GDM1 (cell line): ENCODE measurements at regions not wholly inside any gene's neighbourhood (a gene's known extent, or its start where the extent isn't known, plus 50 kb on each side); places are given as distances from the start of the nearest gene placed in this dataset.

Experiments used
- DNase-seq: peaks from one replicate; lab custom pipeline; 2025; lab: John Stamatoyannopoulos, UW

DNA sequence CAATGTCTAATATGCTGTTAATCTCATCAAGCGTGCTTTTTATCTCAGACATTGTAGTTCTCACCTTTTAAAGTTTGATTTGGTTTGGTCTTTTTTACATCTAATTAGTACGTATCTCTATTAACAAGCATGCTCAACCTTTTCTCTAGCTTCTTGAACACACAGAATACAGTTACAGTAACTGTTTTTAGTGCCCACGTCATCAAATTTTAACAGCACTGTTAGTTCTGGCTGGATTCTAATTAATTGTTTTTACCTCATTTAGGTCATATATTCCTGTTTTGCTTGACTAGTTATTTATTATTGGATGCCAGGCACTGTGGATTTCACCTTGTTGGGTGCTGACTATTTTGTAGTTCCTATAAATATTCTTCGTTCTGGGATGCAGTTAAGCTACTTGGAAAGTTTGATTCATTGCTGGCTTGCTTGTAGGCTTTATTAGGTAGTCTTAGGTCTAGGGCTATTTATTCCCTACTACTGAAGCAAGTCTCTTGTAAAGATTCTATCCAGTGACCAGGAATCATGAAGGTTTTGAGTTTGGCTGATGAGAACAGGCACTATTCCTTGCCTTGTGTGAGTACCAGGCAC lies 263.0 kb downstream of the ETAA1 start:
- no peak for DNase-seq

GRCh38 chr2:67660871-67661270 lies 263.7 kb downstream of the ETAA1 start:
- DNase-seq, result no peak

DNA sequence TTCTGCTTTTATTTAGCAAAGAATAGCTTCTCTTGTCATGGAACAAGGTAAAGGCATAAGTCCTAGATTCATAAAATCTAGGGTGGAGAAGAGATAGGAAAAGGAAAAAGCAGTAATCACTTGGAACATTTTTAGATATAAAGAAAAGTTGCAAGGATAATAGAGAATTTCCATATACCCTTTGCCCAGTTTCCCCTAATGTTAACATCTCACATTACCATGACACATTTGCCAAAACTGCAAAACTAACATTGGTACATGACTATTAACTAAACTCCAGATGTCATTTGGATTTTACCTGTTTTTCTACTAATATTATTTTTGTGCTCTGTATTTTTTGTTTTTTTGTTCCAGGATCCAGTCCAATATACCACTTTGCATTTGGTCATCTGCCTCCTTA lies 265.1 kb downstream of the ETAA1 start:
- no peak for DNase-seq

DNA sequence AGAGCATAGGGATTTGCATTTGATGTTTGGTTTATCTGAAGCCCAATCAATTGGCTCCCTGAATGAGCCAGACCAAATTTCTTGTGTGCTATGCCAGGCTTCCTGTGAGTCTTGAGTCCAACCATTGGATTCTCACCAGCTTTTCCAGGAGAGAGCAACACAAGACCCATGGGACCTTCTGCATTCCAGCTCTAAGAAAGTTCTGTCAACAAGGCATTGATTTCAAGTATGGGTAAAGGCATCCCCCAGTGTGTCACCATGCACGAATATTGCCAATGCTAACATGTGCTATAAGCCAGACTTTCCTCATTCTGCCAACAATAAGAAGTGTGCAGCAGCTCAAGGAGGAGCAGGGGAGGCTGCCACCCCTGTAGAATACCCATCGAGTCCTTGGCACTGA lies 266.6 kb downstream of the ETAA1 start:
- no peak for DNase-seq

DNA sequence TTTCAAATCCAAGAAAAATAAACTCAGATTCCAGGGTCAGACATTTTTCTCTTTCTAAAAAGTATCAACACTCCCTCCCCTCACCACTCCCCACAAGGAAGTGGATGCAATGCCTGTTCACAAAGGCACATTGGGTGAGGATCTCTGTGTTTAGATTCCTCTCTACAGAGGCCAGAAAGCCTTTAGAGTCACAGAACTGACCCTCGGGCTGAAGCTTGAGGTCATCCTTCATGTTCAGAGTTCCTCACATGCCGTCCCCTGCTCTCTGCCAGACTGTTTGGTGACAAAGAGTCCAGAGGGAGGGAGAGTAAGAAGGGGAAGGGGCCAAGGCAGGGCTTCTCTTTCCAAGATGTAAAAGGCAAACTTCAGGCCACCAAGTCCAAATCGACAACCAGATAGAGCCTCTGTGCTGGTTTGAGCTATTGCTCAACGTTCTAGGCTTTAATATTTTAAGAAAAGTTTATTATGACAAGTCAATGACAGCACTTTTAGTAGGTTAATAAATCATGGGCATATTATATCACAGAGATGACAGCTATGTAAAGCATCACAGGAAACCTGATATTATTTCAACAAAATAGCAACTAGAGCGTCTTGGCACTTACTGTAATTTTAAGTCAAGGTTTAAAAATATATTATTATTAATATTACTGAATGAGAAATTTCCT lies 269.4 kb downstream of the ETAA1 start:
- no peak for DNase-seq

DNA sequence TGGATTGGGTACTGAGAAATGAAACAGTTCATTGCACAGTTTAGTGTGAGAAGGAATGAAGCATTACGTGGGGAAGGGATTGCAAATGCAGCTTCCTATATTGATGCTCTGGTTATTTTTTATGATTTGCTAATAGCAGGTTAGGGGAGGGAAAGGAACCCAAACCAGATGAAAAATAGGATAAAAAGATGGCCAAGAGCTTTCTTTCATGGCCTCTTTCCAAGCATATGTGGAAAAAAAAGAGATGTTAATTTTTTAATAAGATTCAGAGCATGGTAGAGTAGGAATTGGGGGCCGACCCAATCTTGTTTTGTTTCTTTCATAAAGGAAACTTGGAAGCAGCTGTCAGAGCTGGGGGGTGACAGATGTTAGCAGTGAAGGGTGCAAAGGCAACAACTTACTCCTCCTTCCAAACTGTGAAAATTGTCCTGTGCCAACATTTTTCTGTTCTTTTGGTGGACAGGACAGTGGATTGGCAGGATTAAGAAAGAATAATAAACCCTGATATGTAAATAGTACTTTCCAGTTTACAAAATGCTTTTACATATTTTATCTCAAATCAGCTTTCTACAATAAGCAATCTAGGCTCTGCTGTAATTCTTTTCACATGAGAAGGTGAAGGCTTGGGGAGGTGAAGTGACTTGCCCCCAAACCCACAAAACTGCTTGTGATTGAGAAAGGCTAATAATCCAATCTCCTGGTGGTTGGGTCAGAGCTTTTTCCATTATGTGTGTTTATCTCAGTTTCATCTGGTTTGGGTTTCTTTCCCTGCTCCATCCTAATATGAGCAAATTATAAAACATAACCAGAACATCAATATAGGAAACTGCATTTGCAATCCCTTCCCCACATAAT lies 270.1 kb downstream of the ETAA1 start:
- no peak for DNase-seq

DNA sequence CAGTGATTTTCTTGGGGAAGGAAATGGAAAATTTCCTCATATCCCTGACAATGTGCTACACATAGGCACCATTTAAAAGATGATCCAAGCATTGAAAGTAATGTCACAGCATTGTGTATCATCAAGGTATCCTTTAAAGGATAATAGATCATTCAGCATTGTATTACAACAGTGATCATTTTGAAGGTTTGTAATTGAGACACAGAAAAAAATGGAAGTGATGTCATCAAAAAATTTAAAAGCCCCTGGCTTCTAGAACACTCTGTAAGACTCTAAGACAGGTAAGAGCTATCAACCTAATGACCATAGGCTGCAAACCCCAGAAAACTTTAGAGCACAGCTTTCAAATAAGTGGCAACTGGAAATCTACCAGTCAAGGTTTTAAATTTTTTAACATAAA lies 271.4 kb downstream of the ETAA1 start:
- no peak for DNase-seq

- no peak for DNase-seq
These were observed 272.0 kb downstream of the ETAA1 start for GRCh38 chr2:67669168-67669567.

GRCh38 chr2:67669766-67670165 lies 272.6 kb downstream of the ETAA1 start:
- DNase-seq, result no peak

DNA sequence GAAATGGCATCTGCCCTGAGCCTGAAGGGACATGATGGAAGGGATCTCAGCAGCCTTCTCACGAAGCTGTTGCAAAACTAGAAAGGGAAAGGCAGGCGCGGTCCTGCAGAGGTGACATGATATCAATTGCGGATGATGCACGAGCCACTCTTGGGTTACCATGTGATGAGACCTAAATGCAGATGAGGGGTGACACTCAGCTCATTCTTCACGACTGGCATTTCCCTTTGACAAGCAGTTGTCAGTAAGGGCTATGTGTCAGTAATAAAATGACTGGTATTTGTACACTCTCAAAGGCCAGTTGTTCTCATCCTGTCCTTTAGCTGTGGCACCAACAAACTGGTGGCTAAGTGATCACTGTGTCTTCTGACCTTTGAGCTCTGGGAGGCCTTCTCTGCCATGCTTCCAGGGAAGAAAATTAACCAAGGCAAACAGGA lies 273.6 kb downstream of the ETAA1 start:
- DNase-seq, result no peak

DNA sequence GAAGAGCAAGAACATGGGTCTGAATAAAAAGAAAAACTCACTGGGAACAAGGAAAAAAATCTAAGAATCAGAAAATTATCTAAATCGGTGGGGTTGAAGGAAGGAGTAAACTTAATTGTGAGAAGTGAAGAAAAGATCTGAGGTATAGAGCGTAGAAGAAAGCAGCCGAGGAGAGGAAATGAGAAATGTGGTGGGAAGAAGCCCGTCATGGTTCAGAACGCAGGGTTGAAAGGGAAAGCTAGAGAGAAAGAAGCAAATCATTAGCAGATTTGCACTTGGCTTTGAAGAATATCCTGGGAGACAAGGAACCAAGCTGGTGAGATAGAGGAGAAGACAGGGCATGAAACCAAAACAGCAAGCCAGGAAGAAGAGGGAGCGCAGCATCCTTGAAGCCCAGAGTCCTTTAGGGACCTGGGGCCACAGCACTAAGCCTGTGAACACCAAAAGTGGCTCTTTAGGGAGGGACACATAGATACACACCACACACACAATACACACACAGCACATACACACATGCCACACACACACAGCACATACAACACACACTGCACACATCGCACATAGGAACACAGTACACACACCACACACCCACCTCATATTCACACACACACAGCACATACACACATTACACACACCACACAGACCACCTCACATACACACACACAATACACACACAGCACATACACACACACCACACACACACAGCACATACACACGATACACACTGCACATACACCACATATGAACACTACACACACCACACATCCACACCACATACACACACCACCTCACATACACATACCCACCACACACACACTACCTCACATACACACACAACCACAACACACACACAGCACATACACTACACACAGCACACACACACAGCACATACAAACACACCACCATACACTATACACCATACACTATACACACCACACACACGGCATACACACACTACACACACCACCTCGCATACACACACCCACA lies 274.6 kb downstream of the ETAA1 start:
- DNase-seq, result no peak

DNA sequence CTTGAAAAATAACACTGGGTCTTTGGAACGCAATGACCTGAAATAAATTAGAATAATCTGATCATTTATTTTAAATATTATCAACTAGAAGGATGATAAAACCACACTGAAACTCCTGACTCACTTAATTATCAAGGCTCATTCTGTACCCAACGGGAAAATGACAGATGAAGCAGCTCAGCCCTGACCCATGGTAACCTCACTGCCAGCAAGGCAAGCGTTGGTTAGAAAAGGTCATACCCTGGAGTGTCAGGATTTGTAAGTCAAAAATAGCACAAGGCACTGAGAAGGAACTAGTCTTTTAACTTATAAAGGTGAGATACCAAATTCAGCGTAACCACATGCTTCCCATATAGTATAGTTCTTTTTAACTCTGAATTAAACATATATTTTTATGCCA lies 277.5 kb downstream of the ETAA1 start:
- no peak for DNase-seq

GRCh38 chr2:67684991-67685390 lies 287.9 kb downstream of the ETAA1 start:
- DNase-seq, result no peak

DNA sequence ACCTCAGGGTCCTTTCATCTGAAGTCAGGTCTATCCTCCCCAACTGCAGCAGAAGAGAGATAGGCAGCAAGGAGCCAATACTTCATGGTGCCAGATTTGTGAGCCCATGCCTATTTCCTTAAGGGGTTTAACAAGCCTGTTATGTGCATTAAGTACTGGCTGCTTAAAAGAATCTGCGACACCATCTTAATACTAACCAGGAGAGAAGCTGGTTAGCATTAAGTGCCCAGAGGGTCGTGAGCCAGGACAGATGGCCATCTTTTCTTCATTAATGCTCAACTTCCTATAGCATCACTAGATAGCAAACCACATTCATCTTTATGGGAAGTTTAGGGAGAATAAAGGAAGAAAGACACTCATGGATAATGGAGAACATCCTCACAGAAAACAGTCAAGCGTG lies 289.1 kb downstream of the ETAA1 start:
- no peak for DNase-seq

DNA sequence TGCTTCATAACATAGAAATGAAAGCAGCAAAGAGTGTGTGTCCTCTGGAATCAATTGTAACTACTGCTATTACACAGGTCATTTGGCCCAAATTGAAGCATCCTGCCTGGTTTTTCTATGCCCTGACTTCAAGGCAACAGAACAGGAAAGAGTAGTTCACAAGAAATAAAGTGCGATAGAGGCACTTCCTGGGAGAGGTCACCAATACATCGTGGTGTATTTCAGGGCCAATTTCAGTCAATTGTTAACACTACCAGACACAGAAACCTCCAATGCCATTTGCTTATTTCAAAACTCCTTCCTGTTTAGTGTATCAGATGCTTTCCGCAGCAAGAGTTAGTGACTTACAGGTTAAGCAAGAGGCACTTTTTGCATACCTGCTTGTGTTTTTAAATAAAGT lies 292.1 kb downstream of the ETAA1 start:
- DNase-seq, result no peak

DNA sequence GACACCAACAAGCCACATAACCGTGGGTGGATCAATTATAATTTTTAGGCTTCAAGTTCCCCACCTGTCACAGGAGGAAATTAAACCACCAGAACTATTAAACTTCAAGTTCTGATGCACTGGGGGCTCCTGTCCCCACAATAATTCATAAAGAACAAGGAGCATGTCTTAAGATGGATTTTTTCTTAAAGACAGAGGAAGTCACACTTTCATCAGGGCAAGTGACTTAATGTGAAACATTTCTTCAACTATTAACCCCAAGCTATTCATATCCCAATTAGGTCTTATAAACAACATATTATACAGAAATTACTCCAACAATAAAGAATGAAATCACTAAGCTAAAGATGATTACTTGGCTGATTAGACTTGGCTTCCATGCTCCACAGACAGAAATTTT lies 292.5 kb downstream of the ETAA1 start:
- no peak for DNase-seq

- DNase-seq, result no peak
These were observed 297.3 kb downstream of the ETAA1 start for GRCh38 chr2:67694445-67694844.

DNA sequence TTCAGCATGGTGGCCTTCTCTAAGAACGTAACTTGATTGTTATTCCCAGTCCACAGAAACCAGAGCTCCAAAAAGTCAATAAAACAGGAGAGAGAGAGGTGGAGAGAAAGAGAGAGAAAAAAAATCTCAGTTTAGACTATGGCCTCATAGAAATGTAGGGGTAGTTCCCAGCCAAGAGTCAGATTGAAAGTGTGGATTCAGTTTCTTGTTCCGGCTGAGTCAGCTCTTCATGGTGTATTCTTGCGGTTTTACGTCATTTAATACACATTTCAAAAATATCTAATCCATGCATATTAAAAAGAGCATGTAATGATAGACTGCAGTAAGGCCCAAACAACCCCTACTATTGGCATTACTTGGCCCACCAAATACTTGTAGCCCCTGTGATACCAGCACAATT lies 303.9 kb downstream of the ETAA1 start:
- no peak for DNase-seq

GRCh38 chr2:67702284-67702683 lies 305.2 kb downstream of the ETAA1 start:
- no peak for DNase-seq

GRCh38 chr2:67702937-67703336 lies 305.8 kb downstream of the ETAA1 start:
- DNase-seq, result no peak

- no peak for DNase-seq
These were observed 308.9 kb downstream of the ETAA1 start for GRCh38 chr2:67706082-67706481.

- DNase-seq, result no peak
These were observed 310.8 kb downstream of the ETAA1 start for GRCh38 chr2:67707896-67708295.
